ENCODE measurements at regions not wholly inside any gene's neighbourhood (a gene's known extent, or its start where the extent isn't known, plus 50 kb on each side); places are given as distances from the start of the nearest gene placed in this dataset.

DNA sequence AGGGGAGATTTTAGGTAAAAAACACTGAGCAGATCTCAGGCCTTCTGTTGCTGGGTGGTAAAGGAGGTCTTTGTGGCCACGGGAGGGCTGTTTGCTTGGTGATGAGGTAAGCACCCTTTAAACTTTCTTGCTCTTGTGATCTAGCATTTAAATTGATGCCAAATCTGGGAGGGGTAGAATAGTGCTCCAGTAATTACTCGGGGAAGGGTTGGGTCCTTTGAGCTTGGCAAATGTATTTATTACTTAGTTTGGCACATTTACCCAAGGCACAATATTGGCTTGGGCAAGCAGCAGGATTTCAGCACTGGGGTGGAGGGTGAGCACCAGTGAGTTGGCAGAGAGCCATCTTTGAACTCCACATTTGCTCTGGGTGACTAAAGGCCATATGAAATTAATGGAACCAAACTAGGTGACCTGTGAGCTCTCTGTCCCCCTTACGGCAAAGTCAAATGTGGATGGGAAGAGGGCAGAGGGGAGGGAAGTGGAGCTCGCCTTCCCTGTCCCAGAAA is 185.9 kb upstream of the ONECUT1 start:
- TF ChIP-seq, protein P1, sequence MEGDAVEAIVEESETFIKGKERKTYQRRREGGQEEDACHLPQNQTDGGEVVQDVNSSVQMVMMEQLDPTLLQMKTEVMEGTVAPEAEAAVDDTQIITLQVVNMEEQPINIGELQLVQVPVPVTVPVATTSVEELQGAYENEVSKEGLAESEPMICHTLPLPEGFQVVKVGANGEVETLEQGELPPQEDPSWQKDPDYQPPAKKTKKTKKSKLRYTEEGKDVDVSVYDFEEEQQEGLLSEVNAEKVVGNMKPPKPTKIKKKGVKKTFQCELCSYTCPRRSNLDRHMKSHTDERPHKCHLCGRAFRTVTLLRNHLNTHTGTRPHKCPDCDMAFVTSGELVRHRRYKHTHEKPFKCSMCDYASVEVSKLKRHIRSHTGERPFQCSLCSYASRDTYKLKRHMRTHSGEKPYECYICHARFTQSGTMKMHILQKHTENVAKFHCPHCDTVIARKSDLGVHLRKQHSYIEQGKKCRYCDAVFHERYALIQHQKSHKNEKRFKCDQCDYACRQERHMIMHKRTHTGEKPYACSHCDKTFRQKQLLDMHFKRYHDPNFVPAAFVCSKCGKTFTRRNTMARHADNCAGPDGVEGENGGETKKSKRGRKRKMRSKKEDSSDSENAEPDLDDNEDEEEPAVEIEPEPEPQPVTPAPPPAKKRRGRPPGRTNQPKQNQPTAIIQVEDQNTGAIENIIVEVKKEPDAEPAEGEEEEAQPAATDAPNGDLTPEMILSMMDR (IDR thresholded peaks at IDR 0.05; ENCODE audit: low read length, missing control alignments) = no peak
- no peak overlapping the region for H3K4me3 ChIP-seq (replicated peaks; ENCODE audit: low read depth, low read length)
- no peak for DNase-seq (ENCODE audit: low read depth)

DNA sequence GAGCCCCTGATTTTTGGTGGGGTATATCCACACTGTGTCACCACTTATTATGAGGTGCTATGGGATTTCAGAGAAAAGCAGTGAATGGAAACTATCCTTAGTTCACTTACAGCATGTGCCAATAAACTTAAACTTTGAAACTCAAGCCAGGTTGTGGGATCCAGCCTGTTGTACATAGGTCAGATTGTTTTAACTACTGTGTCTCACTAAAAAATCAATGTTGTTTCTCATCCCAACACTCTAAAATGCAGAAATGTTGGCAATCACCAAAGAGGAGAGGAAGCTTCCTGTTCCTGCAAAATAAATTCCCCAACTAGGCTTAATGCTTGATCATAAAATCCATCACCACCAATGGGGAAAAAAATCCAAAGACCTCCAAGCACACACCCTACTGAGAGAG is 173.7 kb upstream of the ONECUT1 start:
- TF ChIP-seq, protein P1 (IDR thresholded peaks at IDR 0.05; ENCODE audit: low read length, missing control alignments) = no peak
- DNase-seq (ENCODE audit: low read depth) = no peak
- no peak overlapping the region for H3K4me3 ChIP-seq (replicated peaks; ENCODE audit: low read depth, low read length)

DNA sequence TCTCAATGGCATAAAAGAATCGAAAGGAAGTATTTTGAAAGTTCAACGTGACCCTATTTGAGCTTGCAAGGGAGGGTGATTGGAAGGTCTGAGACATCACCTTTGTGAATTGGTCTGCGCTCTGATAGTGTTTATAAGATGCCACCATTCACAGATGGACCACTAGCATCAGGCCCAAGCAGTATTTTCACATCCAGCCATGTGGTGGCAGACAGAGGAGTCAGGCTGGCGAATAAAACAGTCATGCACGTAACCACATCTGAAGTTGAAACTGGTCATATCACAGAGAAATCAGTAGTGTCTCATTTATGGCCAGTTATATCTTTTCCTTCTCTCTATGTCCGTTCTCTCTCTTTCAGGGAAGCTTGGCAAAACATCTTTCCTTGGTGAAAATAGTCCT is 170.1 kb upstream of the ONECUT1 start:
- no peak for DNase-seq (ENCODE audit: low read depth)
- no peak overlapping the region for H3K4me3 ChIP-seq (replicated peaks; ENCODE audit: low read depth, low read length)
- TF ChIP-seq, protein P1 (IDR thresholded peaks at IDR 0.05; ENCODE audit: low read length, missing control alignments) = no peak

DNA sequence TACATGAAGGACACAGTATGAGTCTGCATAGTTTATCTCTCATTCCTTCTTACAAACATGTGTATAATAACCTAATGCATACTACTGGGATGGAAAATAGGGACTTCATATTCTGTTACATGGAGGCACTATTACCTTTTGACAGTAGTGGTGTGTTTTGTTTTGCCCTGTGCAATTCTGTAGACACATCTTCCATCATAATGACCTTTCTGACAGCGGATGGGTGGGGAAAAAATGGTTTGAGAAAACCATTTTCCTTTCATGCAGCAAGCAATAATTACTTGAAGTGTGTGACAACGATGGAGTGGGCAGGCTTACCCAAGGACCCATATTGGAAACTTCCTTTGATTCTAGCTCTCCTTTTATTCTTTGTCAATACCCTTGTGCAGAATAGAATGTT is 153.6 kb upstream of the ONECUT1 start:
- no peak for DNase-seq (ENCODE audit: low read depth)
- TF ChIP-seq, protein P1 (IDR thresholded peaks at IDR 0.05; ENCODE audit: low read length, missing control alignments) = no peak

DNA sequence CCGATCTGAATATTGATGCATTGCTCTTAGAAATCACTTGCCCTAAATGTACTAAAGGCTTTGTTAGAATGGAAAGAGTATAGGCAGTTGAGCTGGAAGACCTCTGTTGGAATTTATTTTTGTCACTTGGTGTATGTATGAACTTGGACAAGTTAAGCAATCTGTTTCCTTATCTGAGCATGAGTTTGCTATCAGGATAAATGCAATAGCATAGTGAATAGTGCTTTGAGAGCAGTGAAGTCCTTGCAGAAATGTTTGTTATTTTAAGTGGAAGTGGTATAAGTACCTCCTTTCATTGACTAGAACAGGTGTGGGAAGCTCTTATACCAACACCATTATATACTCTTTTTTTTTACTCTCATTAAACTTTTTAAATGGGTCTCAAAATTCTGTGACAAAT is 146.4 kb upstream of the ONECUT1 start:
- TF ChIP-seq, protein P1 (IDR thresholded peaks at IDR 0.05; ENCODE audit: low read length, missing control alignments) = no peak
- no peak overlapping the region for H3K4me3 ChIP-seq (replicated peaks; ENCODE audit: low read depth, low read length)
- no peak for DNase-seq (ENCODE audit: low read depth)

More for the DNA sequence above, 153.6 kb upstream of the ONECUT1 start:
- no peak overlapping the region for H3K4me3 ChIP-seq (replicated peaks; ENCODE audit: low read depth, low read length)

DNA sequence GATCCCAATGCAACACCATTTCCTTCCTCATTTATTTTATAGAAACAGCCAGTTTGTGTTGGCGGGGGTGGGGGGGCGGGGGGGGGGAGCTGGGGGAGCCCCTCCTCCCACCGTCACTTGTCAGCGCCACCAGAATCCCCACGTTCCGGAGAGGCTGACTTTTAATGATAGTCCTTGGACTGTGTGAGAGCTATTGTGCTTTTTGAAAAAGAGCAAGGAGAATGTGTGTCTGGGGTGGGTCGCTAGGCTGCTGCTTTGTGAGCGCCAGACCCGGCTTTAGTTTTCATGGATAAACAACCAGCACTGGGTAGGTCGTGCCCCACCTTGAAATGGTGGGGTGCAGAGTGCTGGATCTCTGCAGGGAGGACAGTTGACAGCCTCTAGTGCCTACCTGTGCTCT is 135.0 kb upstream of the ONECUT1 start:
- no peak for DNase-seq (ENCODE audit: low read depth)
- H3K4me3 ChIP-seq (replicated peaks; ENCODE audit: low read depth, low read length) = no peak overlapping the region
- TF ChIP-seq, protein P1 (IDR thresholded peaks at IDR 0.05; ENCODE audit: low read length, missing control alignments) = no peak

DNA sequence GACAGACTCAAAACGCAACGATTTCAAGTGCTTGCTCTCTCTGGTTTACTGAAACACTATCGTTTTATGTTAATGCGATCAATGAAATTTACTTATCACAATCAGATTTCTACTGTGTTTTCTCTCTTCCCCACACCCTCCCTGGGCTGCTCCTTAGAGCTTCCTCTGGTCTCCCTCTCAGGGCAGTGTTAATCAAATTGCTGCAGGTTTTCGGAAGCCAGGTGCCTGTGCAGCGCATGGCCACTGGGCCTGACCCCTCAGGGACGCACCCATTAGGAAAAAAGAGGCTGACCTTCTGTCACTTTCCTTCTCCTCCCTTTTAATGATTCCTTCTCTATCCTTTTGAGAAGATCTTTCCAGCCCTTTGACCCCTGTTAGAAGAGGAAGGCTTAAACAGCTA is 134.5 kb upstream of the ONECUT1 start:
- no peak for DNase-seq (ENCODE audit: low read depth)
- H3K4me3 ChIP-seq (replicated peaks; ENCODE audit: low read depth, low read length) = no peak overlapping the region
- TF ChIP-seq, protein P1 (IDR thresholded peaks at IDR 0.05; ENCODE audit: low read length, missing control alignments) = no peak

All from fibroblast of pulmonary artery (primary cell).